Peyer's patch (tissue), 4 donors: ENCODE measurements at regions not wholly inside any gene's neighbourhood (a gene's known extent, or its start where the extent isn't known, plus 50 kb on each side); places are given as distances from the start of the nearest gene placed in this dataset.

ENCODE experiments used
- CTCF ChIP-seq, 6 experiments: fragments of 450-650 bp in 4 of 6; fragments of 200-600 bp in 2 of 6; sonication (generic) in 1 of 6; IDR thresholded peaks; one replicate each; pipeline ENCODE4 v1.5.1; 2017 to 2019; ENCODE audit warnings: antibody characterized with exemption in 6 of 6, mild to moderate bottlenecking in 3 of 6, moderate library complexity in 1 of 6
- POLR2A ChIP-seq, 2 donors: fragments of 450-650 bp; IDR thresholded peaks; one replicate each; pipeline ENCODE4 v1.5.1; 2017; ENCODE audit warnings: antibody characterized with exemption in 2 of 2, mild to moderate bottlenecking in 2 of 2, moderate library complexity in 2 of 2

GRCh38 chr10:128711806-128712205, 585.6 kb upstream of the MKI67 start:
- TF ChIP-seq POLR2A (IDR thresholded peaks at IDR 0.05) (no peak), CTCF (IDR thresholded peaks at IDR 0.05) (no peak)
